ENCODE measurements at regions not wholly inside any gene's neighbourhood (a gene's known extent, or its start where the extent isn't known, plus 50 kb on each side); places are given as distances from the start of the nearest gene placed in this dataset.

- H2BK5ac ChIP-seq (ENCODE audit: insufficient read length, low read length), result no peak overlapping the region
- H3K4me1 Mint-ChIP-seq, result peaks cover 6 to 7% of the 10 kb centered on the region in 2 experiments; a peak in 3 of 4 replicates
- H2BK12ac ChIP-seq (ENCODE audit: insufficient read length, low read depth, low read length), result no peak overlapping the region
- H3K4me3 Mint-ChIP-seq, result no peak overlapping the region
- H4K5ac ChIP-seq (ENCODE audit: insufficient read length, low read depth, low read length), result no peak overlapping the region
- H3K9me3 Mint-ChIP-seq, result no peaks in the 10 kb centered on the region
- H3K9ac ChIP-seq (ENCODE audit: extremely low read depth, insufficient read length, low read length), result no peak overlapping the region
- H3K4me2 ChIP-seq (ENCODE audit: insufficient read depth, insufficient read length, low read length), result no peak overlapping the region
- H4K91ac ChIP-seq (ENCODE audit: insufficient read length, low read depth, low read length), result no peak overlapping the region
- peaks cover 0 to 3% (median 0%) of the 10 kb centered on the region in 3 experiments; a peak in 1 of 7 replicates for H3K36me3 Mint-ChIP-seq (ENCODE audit: insufficient read depth in 1 of 3, low read depth in 3 of 3)
- H4K20me1 ChIP-seq (ENCODE audit: control insufficient read depth, insufficient read depth, insufficient read length), result no peaks in the 10 kb centered on the region
- peaks cover 6% of the 10 kb centered on the region for H3K27me3 Mint-ChIP-seq (ENCODE audit: low read depth)
- H3K27me3 ChIP-seq (ENCODE audit: insufficient read depth, low read length), result no peaks in the 10 kb centered on the region
- no peak overlapping the region for H3K23ac ChIP-seq (ENCODE audit: insufficient read length, low read depth, low read length)
- H3K9me3 ChIP-seq (ENCODE audit: control insufficient read depth, low read depth, low read length), result no peaks in the 10 kb centered on the region
- no peak overlapping the region for H4K8ac ChIP-seq (replicated peaks; ENCODE audit: insufficient read length, low read depth, low read length)
- TF ChIP-seq CTCF (conservative IDR thresholded peaks at IDR 0.05), result no peak
- H2BK120ac ChIP-seq (ENCODE audit: low read depth, low read length, poor library complexity, severe bottlenecking), result no peak overlapping the region
- no peaks in the 10 kb centered on the region for H3K79me1 ChIP-seq (ENCODE audit: insufficient read depth, low read depth, low read length, poor library complexity, severe bottlenecking)
- no peak overlapping the region for H3K27ac Mint-ChIP-seq
- no peak for DNase-seq
- H3T11ph ChIP-seq (ENCODE audit: low read length), result no peak overlapping the region
- no peaks in the 10 kb centered on the region for H3K4me1 ChIP-seq (ENCODE audit: insufficient read depth, low read length)
- no peak overlapping the region for H3K18ac ChIP-seq (ENCODE audit: insufficient read length, low read depth, low read length)
- no peak overlapping the region for H3K14ac ChIP-seq (ENCODE audit: insufficient read depth, low read length)
- H3K23me2 ChIP-seq (ENCODE audit: insufficient read length, low read depth, low read length, poor library complexity, severe bottlenecking), result no peaks in the 10 kb centered on the region
- no peak overlapping the region for H3K27ac ChIP-seq (ENCODE audit: insufficient read length, low read depth, low read length)
- no peak overlapping the region for H2AK5ac ChIP-seq (ENCODE audit: insufficient read length, low read length)
- H3K56ac ChIP-seq (ENCODE audit: insufficient read length, low read depth, low read length), result no peak overlapping the region
- H2AFZ ChIP-seq (ENCODE audit: low read length), result no peak overlapping the region
- H2BK15ac ChIP-seq (ENCODE audit: low read depth, low read length), result no peak overlapping the region
- no peaks in the 10 kb centered on the region for H3K79me2 ChIP-seq (ENCODE audit: insufficient read depth, low read length)
- WGBS (ENCODE audit: extremely low coverage, insufficient read length, low lambda C conversion rate), result no CpG with 5 or more reads among the region's 1 CpG
- no peak overlapping the region for H3K4ac ChIP-seq (ENCODE audit: low read depth, low read length)
- no peak overlapping the region for H2BK20ac ChIP-seq (ENCODE audit: low read depth, low read length, poor library complexity, severe bottlenecking)
Observed at GRCh38 chr11:37613031-37613430, 1015.0 kb upstream of the RAG2 start.
